ENCODE measurements at regions not wholly inside any gene's neighbourhood (a gene's known extent, or its start where the extent isn't known, plus 50 kb on each side); places are given as distances from the start of the nearest gene placed in this dataset.
A peak's percentile ranks its signal among the peaks of the same experiment; 100 is the strongest.

GRCh38 chr3:59429198-59429597 is 379.4 kb upstream of the CFAP20DC start:
- no peak for TF ChIP-seq CTCF (IDR thresholded peaks at IDR 0.05; ENCODE audit: borderline replicate concordance, control extremely low read depth, extremely low read depth, insufficient read depth, missing control alignments)
- in situ Hi-C loops (cut with MboI; ENCODE audit: low sequenced_read_pairs, unreplicated experiment) = no loop called here
- DNase-seq (ENCODE audit: low spot score) = no peak

GRCh38 chr3:59426821-59427565 is 377.2 kb upstream of the CFAP20DC start:
- no peak for DNase-seq (ENCODE audit: low spot score)
- TF ChIP-seq CTCF (IDR thresholded peaks at IDR 0.05; ENCODE audit: borderline replicate concordance, control extremely low read depth, extremely low read depth, insufficient read depth, missing control alignments) = no peak
- in situ Hi-C loops (cut with MboI; ENCODE audit: low sequenced_read_pairs, unreplicated experiment) = no loop called here

- TF ChIP-seq CTCF (IDR thresholded peaks at IDR 0.05; ENCODE audit: borderline replicate concordance, control extremely low read depth, extremely low read depth, insufficient read depth, missing control alignments) = no peak
- no peak for DNase-seq (ENCODE audit: low spot score)
- in situ Hi-C loops (cut with MboI; ENCODE audit: low sequenced_read_pairs, unreplicated experiment) = no loop called here
These were observed 376.1 kb upstream of the CFAP20DC start for GRCh38 chr3:59425942-59426341.

GRCh38 chr3:59425371-59425770 is 375.5 kb upstream of the CFAP20DC start:
- no peak for DNase-seq (ENCODE audit: low spot score)
- in situ Hi-C loops (cut with MboI; ENCODE audit: low sequenced_read_pairs, unreplicated experiment) = no loop called here
- TF ChIP-seq CTCF (IDR thresholded peaks at IDR 0.05; ENCODE audit: borderline replicate concordance, control extremely low read depth, extremely low read depth, insufficient read depth, missing control alignments) = no peak

- TF ChIP-seq CTCF (IDR thresholded peaks at IDR 0.05; ENCODE audit: borderline replicate concordance, control extremely low read depth, extremely low read depth, insufficient read depth, missing control alignments) = no peak
- peak; percentile 23 for DNase-seq (ENCODE audit: low spot score)
- in situ Hi-C loops (cut with MboI; ENCODE audit: low sequenced_read_pairs, unreplicated experiment) = no loop called here
These were observed 374.6 kb upstream of the CFAP20DC start for GRCh38 chr3:59424268-59425010.

- in situ Hi-C loops (cut with MboI; ENCODE audit: low sequenced_read_pairs, unreplicated experiment) = no loop called here
- no peak for TF ChIP-seq CTCF (IDR thresholded peaks at IDR 0.05; ENCODE audit: borderline replicate concordance, control extremely low read depth, extremely low read depth, insufficient read depth, missing control alignments)
- DNase-seq (ENCODE audit: low spot score) = no peak
These were observed 373.9 kb upstream of the CFAP20DC start for GRCh38 chr3:59423707-59424106.
